ENCODE measurements at regions not wholly inside any gene's neighbourhood (a gene's known extent, or its start where the extent isn't known, plus 50 kb on each side); places are given as distances from the start of the nearest gene placed in this dataset.

DNA sequence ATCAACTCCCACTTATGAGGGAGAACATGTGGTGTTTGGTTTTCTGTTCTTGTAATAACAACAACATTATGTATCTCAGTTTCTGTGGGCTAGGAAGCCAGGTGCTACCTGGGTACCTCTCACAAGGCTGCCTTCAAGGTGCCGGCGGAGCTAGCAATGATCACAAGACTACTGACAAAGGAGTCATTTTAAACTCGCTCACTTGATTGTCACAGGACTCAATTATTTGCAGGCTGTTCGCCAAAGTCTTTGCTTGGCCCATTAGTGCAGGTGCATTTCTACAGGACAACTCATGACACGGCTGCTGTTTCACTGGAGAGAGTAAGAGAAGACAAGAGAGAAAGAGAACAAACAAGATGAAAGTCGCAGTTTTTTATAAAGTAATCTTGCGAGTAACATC is 1237.4 kb upstream of the TMPRSS15 start:
- TF ChIP-seq, protein P1, sequence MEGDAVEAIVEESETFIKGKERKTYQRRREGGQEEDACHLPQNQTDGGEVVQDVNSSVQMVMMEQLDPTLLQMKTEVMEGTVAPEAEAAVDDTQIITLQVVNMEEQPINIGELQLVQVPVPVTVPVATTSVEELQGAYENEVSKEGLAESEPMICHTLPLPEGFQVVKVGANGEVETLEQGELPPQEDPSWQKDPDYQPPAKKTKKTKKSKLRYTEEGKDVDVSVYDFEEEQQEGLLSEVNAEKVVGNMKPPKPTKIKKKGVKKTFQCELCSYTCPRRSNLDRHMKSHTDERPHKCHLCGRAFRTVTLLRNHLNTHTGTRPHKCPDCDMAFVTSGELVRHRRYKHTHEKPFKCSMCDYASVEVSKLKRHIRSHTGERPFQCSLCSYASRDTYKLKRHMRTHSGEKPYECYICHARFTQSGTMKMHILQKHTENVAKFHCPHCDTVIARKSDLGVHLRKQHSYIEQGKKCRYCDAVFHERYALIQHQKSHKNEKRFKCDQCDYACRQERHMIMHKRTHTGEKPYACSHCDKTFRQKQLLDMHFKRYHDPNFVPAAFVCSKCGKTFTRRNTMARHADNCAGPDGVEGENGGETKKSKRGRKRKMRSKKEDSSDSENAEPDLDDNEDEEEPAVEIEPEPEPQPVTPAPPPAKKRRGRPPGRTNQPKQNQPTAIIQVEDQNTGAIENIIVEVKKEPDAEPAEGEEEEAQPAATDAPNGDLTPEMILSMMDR (IDR thresholded peaks at IDR 0.05) = no peak
- H3K27me3 ChIP-seq (ENCODE audit: control insufficient read depth, insufficient read depth, low read length) = no peaks in the 10 kb centered on the region
- no peaks in the 10 kb centered on the region for H3K79me2 ChIP-seq
- H2AFZ ChIP-seq = no peak overlapping the region
- no peaks in the 10 kb centered on the region for H3K36me3 ChIP-seq (ENCODE audit: control insufficient read depth, insufficient read depth, low read length)
- no peak overlapping the region for H3K4me3 ChIP-seq (ENCODE audit: low read depth, low read length)
- H3K27ac ChIP-seq = no peak overlapping the region
- no peak overlapping the region for H3K9ac ChIP-seq
- H3K4me1 ChIP-seq = no peaks in the 10 kb centered on the region
- H3K4me2 ChIP-seq (ENCODE audit: low read length) = no peak overlapping the region
- no peaks in the 10 kb centered on the region for H3K9me3 ChIP-seq (ENCODE audit: control insufficient read depth, low read length)

DNA sequence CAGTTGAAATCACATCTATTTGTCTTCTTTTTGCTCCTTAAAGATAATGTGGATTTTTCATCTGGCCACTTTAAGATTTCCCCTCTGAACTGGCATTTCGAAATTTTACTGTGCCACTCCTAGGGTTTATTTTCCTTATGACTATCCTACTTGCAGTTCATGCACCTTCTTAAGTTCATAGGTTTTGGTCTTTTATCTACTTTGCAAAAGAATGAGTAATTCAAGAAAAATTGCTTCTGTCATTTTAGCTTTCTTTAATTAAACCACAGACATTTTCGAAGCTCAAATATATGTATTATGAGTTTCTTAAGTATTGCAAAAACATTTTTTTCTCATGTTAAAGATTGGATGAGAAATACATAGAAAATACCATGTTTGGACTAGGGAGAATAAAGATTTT is 1244.8 kb upstream of the TMPRSS15 start:
- TF ChIP-seq, protein P1 (IDR thresholded peaks at IDR 0.05) = no peak
- no peaks in the 10 kb centered on the region for H3K27me3 ChIP-seq (ENCODE audit: control insufficient read depth, insufficient read depth, low read length)
- no peak overlapping the region for H3K4me3 ChIP-seq (ENCODE audit: low read depth, low read length)
- no peak overlapping the region for H2AFZ ChIP-seq
- H3K4me2 ChIP-seq (ENCODE audit: low read length) = no peak overlapping the region
- no peaks in the 10 kb centered on the region for H3K9me3 ChIP-seq (ENCODE audit: control insufficient read depth, low read length)
- no peak overlapping the region for H3K9ac ChIP-seq
- no peaks in the 10 kb centered on the region for H3K4me1 ChIP-seq
- no peaks in the 10 kb centered on the region for H3K36me3 ChIP-seq (ENCODE audit: control insufficient read depth, insufficient read depth, low read length)
- H3K79me2 ChIP-seq = no peaks in the 10 kb centered on the region
- no peak overlapping the region for H3K27ac ChIP-seq

DNA sequence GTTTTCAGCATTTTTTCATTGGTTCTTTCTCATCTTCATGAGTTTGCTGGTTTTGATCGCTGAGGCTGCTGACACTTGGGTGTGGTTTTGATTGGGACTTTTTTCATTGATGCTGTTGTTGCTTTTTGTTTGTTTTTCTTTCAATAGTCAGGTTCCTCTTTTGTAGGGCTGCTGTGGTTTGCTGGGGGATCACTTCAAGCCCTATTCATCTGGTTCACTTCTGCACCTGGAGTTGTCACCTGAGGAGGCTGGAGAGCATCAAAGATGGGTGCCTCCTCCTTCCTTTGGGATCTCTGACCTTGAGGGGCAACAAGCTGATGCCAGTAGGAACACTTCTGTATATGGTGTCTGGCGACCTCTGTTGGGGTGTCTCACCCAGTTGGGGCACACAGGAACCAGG is 1279.9 kb upstream of the TMPRSS15 start:
- H3K79me2 ChIP-seq = no peaks in the 10 kb centered on the region
- no peaks in the 10 kb centered on the region for H3K9me3 ChIP-seq (ENCODE audit: control insufficient read depth, low read length)
- no peaks in the 10 kb centered on the region for H3K4me1 ChIP-seq
- no peak overlapping the region for H2AFZ ChIP-seq
- H3K4me3 ChIP-seq (ENCODE audit: low read depth, low read length) = no peak overlapping the region
- no peak overlapping the region for H3K4me2 ChIP-seq (ENCODE audit: low read length)
- no peaks in the 10 kb centered on the region for H3K27me3 ChIP-seq (ENCODE audit: control insufficient read depth, insufficient read depth, low read length)
- H3K36me3 ChIP-seq (ENCODE audit: control insufficient read depth, insufficient read depth, low read length) = no peaks in the 10 kb centered on the region
- H3K9ac ChIP-seq = no peak overlapping the region
- TF ChIP-seq, protein P1 (IDR thresholded peaks at IDR 0.05) = no peak
- no peak overlapping the region for H3K27ac ChIP-seq

DNA sequence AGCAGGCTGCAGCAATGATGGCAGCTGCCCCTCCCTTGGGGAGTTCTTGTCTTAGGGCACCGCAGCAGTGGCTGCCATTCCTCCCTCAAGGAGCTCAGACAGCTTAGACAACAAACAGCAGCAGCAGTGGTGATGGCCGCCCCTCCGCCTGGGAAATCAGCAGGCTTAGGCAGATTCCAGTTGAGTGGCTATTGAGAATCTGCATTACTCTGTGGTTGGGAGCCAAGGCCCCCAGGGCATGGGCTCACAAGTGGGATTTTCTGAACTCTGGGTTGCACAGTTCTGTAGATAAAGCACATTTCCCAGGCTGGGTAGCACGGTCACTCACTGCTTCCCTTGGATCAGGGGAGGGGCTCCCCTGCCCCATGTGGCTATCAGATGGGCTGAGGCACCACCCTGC is 1280.7 kb upstream of the TMPRSS15 start:
- H3K36me3 ChIP-seq (ENCODE audit: control insufficient read depth, insufficient read depth, low read length) = no peaks in the 10 kb centered on the region
- no peaks in the 10 kb centered on the region for H3K4me1 ChIP-seq
- H3K4me3 ChIP-seq (ENCODE audit: low read depth, low read length) = no peak overlapping the region
- no peak overlapping the region for H3K4me2 ChIP-seq (ENCODE audit: low read length)
- H3K9ac ChIP-seq = no peak overlapping the region
- TF ChIP-seq, protein P1 (IDR thresholded peaks at IDR 0.05) = no peak
- H2AFZ ChIP-seq = no peak overlapping the region
- no peaks in the 10 kb centered on the region for H3K9me3 ChIP-seq (ENCODE audit: control insufficient read depth, low read length)
- H3K79me2 ChIP-seq = no peaks in the 10 kb centered on the region
- no peaks in the 10 kb centered on the region for H3K27me3 ChIP-seq (ENCODE audit: control insufficient read depth, insufficient read depth, low read length)
- H3K27ac ChIP-seq = no peak overlapping the region

DNA sequence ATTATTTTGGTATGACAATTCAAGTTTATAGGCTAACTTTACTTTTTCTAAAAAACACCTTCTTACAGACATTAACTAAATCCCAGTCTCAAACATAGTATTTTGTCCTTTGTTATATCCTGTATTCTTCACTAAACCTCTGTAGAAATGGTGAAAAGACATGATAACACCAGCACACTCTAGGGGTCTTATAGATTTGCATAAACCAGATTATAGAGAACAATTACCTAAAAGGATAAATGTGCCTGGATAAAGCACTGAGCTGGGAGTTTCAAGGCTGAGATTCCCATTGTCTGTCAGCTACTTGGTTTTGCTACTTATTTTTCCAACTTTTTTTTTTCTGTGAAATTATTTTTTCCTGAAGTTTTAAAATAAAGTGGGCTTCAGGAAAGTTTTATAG is 1288.6 kb upstream of the TMPRSS15 start:
- Histone ChIP-seq H3K27ac (no peak overlapping the region), H3K4me2 (ENCODE audit: low read length) (no peak overlapping the region), H3K9me3 (ENCODE audit: control insufficient read depth, low read length) (no peaks in the 10 kb centered on the region), H3K79me2 (no peaks in the 10 kb centered on the region), H3K9ac (no peak overlapping the region), H3K36me3 (ENCODE audit: control insufficient read depth, insufficient read depth, low read length) (no peaks in the 10 kb centered on the region), H3K27me3 (ENCODE audit: control insufficient read depth, insufficient read depth, low read length) (no peaks in the 10 kb centered on the region), H2AFZ (no peak overlapping the region), H3K4me3 (ENCODE audit: low read depth, low read length) (no peak overlapping the region), H3K4me1 (no peaks in the 10 kb centered on the region)
- TF ChIP-seq, protein P1 (IDR thresholded peaks at IDR 0.05) = no peak
